NCI-H2227 (cell line): ENCODE measurements at regions not wholly inside any gene's neighbourhood (a gene's known extent, or its start where the extent isn't known, plus 50 kb on each side); places are given as distances from the start of the nearest gene placed in this dataset.
"Not testable (repeated sequence)": the region's sequence is repeated elsewhere in the genome, so short reads cannot be mapped to it uniquely, and the experiment has no call there.

Experiments used
- DNase-seq: peaks from one replicate; lab custom pipeline; 2025; ENCODE audit not compliant: unreplicated experiment; lab: John Stamatoyannopoulos, UW

GRCh38 chr18:38886235-38886634 lies 1320.6 kb upstream of the CELF4 start:
- DNase-seq: no peak

- no peak for DNase-seq
Observed at GRCh38 chr18:38884050-38884449, 1318.5 kb upstream of the CELF4 start.

GRCh38 chr18:38883111-38883510 lies 1317.5 kb upstream of the CELF4 start:
- no peak for DNase-seq

- DNase-seq: no peak
Observed at GRCh38 chr18:38879871-38880270, 1314.3 kb upstream of the CELF4 start.

- DNase-seq: no peak
Observed at GRCh38 chr18:38872342-38872741, 1306.7 kb upstream of the CELF4 start.

GRCh38 chr18:38868757-38869156 lies 1303.2 kb upstream of the CELF4 start:
- DNase-seq: no peak

GRCh38 chr18:38867680-38868079 lies 1302.1 kb upstream of the CELF4 start:
- no peak for DNase-seq

- no peak for DNase-seq
Observed at GRCh38 chr18:38851526-38851925, 1285.9 kb upstream of the CELF4 start.

GRCh38 chr18:38847326-38847725 lies 1281.7 kb upstream of the CELF4 start:
- no peak for DNase-seq

- DNase-seq: peak; percentile 44
Observed at GRCh38 chr18:38843291-38843690, 1277.7 kb upstream of the CELF4 start.

GRCh38 chr18:38826247-38826646 lies 1260.6 kb upstream of the CELF4 start:
- DNase-seq: no peak

GRCh38 chr18:38811209-38811608 lies 1245.6 kb upstream of the CELF4 start:
- peak; percentile 51 for DNase-seq

- peak; percentile 92 for DNase-seq
Observed at GRCh38 chr18:38810789-38811188, 1245.2 kb upstream of the CELF4 start.

- no peak for DNase-seq
Observed at GRCh38 chr18:38807915-38808314, 1242.3 kb upstream of the CELF4 start.

- no peak for DNase-seq
Observed at GRCh38 chr18:38805256-38805655, 1239.7 kb upstream of the CELF4 start.

GRCh38 chr18:38801640-38802039 lies 1236.0 kb upstream of the CELF4 start:
- DNase-seq: no peak

- DNase-seq: no peak
Observed at GRCh38 chr18:38796762-38797161, 1231.2 kb upstream of the CELF4 start.

- DNase-seq: no peak
Observed at GRCh38 chr18:38792731-38793130, 1227.1 kb upstream of the CELF4 start.

GRCh38 chr18:38790786-38791185 lies 1225.2 kb upstream of the CELF4 start:
- DNase-seq: no peak

- DNase-seq: no peak
Observed at GRCh38 chr18:38790303-38790702, 1224.7 kb upstream of the CELF4 start.

GRCh38 chr18:38789141-38789540 lies 1223.5 kb upstream of the CELF4 start:
- DNase-seq: no peak

GRCh38 chr18:38786906-38787305 lies 1221.3 kb upstream of the CELF4 start:
- DNase-seq: no peak

- not testable (repeated sequence) for DNase-seq
Observed at GRCh38 chr18:38771620-38772019, 1206.0 kb upstream of the CELF4 start.

- no peak for DNase-seq
Observed at GRCh38 chr18:38768504-38768903, 1202.9 kb upstream of the CELF4 start.
